Activated T-helper 9 cell treated with anti-CD3 and anti-CD28 coated beads, Interleukin-2, amount 50 U/mL, for 16 hours (primary cell): ENCODE measurements at regions not wholly inside any gene's neighbourhood (a gene's known extent, or its start where the extent isn't known, plus 50 kb on each side); places are given as distances from the start of the nearest gene placed in this dataset.

Experiments used
- DNase-seq: peaks from one replicate; pipeline ENCODE4 v3.0.0-alpha.2; 2020; ENCODE audit warnings: low read depth

DNA sequence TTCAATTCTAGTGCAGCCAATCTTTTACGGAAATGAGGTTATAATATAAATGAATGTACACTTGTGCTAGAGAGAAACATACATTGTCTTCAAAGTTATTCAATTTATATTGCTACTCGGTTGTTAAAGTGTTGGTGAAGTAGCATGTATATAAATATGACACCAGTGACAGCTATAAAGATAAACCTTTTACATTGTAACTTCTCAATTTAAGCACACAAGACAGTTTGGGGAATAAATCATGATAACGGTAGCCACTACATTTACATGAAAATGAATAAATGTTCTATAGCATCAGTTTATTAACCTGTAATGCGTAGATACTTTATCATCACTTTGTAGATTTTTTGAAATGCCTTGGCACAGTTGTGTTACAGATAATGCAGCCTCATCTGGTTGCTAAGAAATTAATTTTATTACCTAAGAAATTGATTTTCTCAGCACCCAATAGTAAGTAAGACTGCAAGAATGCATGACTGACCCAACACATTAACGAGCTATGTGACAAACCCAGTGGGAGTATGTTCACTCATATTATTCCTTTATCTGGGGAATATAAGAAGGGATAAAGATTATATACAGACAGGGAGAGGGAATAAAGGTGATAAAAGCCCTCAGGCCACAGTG, 283.9 kb upstream of the NPVF start:
- no peak for DNase-seq

DNA sequence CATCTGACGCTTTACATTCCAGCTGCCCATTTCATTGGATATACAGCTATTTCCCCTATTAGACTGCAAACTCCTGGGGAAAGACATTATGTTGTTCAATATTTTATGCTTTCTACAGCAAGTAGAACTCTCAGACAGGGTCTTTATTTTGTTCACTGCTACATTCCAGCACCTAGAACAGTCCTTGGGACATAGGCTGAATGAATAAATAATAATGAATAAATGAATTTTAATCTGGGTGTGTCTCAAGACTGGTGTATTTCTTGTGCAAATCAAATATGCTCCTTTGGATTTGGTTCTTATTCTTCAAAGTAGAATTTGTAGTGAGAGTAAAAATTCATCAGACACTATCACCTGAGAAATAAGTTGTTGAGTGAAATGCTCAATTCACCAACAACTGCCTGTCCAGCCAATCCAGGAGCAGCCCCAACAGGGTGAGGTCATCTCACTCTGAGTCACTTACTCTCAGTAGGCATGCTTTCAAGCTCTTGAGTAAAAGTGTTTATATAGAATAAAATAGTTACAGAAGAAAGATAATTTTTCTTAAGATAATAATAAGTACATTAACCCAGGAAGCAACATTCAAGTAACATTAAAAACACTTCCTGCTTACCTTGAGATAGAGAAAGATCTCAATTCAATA, 287.5 kb upstream of the NPVF start:
- no peak for DNase-seq

DNA sequence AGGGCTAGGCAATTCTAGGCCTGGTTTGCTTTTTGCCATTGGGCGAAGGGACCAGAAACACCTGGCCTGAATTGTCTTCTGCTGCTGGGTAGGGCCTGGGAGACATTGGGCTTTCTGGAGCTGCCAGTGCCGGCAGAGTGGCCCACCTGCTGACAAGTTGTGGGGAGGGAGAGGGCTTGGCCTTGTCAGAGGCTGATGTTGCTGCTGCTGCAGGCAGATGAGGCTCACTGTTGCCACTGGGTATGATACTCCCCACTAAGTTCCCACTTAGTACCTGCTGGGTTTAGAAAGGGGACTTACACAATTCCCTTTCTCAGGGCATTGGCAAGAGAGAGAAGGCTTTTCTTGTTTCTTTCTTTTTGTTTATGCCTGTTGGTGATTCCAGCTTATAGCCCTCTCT, 289.6 kb upstream of the NPVF start:
- no peak for DNase-seq

DNA sequence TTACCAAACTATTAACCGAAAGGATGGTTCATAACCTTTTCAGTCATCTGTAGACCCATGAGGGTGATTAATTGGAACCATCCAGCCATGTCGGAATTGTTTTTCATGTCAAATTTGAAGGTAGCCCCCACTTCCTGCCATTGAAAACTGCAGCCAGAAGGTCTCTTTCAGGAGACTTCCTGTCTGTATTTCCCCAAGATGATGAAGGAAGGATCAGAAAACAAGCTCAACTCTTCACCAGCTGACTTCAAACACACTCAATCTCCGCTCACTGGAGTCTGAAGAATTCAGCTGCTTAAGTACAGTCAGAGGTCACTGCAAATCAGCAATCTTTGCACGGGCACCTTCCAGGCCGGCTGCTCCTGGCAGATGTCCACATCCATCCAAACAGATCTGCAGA, 291.7 kb upstream of the NPVF start:
- no peak for DNase-seq

DNA sequence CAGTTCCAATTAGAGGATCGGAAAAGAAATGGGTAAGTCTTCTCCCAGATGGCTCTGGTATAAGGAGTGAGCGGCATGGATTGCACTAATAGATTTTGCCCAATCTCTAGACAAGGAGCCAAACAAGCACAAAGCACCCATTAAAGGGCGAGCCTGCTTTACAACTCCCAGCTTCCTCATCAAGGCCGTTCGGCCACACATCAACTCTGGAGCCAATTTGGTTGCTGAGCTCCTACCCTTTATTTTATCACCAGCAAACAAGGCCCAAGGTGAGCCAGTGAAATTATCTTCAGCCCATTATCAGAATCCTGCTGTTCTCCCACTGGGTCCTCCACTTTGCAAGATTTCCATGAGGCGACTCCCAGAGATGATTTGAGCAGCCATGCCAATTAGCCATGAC, 292.2 kb upstream of the NPVF start:
- DNase-seq = no peak

DNA sequence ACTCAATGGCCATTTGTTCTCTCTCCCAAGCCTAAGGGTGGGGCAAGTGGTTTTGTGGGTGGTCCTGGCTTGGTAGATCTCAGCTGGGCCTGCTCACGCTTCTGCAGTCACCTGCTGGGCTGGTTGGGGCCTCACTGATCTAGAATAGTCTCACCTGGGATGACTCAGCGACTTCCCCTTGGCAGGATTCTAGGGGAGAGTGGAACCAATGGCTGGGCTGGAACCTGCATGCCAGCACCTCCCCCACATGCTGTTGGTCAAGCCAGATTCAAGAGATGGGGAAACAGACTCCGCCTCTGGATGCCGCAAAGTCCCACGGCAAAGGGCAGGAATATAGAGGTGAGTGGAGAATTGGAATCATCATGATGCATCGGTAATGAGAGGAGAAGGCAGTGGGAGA, 292.9 kb upstream of the NPVF start:
- no peak for DNase-seq

DNA sequence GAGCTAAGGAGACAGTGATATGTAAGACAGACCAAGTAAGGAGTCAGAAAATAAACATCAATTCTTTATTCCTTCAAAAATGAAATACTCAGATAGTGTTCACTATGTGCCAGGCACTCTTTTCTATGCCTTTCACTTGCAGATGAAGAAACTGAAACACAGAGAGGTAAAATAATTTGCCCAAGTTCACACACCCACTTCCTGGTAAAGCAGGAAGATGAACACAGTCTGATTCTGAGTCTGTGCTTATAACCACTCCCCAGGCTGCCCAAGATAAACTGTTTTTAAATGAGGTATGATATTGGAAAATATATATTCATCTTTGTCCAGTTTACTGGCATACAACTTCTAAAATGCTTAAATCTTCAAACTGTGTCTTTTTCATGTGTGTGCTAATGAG, 294.4 kb upstream of the NPVF start:
- DNase-seq = no peak

DNA sequence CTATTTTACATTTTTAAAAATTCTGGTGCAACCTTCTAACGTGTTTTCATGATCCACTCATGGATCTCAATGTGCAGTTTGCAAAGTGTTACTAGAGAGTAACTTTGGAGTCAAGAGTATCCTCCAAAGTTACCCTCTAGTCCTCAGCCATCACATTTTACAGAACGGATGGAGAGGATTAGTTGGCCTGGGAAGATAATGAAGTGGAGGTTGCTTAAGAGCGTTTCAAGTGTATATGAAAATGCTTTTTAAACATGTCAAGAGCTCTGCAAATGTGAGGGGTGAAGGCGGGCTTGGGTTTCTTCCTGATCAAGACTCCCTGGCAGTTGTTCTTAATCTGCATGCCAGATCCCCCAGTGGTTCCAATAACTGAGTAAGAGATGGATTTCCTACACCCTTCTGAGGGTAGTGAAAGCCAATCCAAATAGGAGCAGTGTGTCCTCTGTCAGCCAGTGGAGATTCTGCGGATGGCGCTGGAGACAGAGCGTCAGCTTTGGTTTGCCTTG, 299.4 kb upstream of the NPVF start:
- DNase-seq = no peak

DNA sequence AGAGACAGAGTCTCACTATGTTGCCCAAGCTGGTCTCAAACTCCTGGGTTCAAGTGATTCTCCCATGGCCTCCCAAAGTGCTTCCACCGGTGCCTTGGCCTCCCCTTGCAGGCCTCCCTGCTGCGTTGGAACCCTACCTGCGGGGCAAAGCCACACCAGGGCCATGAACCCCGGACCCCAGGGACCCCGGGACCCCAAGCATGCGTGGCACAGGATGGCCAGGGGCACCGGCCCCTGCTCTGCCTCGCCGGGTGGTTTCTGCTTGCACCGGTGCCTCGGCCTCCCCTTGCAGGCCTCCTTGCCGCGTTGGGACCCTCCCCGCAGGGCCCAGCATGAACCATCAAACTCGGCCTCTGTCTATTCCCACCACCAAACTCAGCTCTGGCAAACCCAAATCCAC, 301.0 kb upstream of the NPVF start:
- no peak for DNase-seq

DNA sequence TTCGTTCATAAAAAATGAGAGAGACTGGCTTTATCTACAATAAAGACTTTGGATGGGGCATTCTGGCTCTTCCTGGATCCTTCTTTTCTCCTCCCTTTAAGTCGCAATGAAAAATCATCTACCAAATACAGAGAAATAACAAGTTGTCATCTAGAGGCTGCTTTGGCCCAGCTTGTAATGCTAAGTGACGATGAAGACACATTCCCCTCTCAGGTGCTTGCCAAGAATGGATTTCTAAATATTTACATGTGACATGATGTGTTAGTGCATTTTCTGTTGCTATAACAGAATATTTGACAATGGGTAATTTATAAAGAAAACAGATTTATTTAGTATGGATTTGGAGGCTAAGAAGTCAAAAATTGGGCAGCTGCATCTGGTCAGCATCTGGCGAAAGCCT, 308.6 kb upstream of the NPVF start:
- DNase-seq = no peak

DNA sequence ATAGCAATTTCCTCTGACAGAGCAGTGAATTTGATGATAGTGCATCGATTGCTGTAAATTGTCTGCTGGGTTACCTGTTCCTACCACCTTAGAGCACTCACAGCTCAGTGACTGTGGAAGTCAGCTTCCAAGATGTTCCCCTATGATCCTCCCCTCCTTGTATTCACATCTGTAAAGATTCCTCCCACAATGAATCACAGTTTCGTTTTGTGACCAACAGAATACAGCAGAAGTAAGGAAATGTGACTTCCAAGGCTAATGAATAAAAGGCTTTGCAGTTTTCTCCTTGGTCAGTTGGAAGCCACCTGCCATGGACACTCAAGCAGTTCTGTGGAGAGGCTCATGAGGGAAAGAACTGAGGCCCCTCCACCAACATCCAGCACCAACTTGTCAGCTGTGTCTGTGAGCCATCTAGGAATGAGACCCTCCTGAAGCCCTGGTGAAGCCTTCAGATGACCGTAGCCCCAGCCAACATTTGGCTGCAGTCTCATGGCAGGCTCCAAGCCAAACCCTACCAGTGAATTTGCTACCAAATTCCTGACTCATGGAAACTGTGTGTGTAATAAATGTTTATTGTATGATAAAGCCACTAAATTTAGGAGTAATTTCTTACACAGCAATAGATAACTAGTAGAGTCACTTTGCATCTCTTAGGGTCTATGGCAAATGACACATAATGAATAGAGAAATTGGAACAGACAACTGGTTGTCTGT, 309.5 kb upstream of the NPVF start:
- DNase-seq = no peak

DNA sequence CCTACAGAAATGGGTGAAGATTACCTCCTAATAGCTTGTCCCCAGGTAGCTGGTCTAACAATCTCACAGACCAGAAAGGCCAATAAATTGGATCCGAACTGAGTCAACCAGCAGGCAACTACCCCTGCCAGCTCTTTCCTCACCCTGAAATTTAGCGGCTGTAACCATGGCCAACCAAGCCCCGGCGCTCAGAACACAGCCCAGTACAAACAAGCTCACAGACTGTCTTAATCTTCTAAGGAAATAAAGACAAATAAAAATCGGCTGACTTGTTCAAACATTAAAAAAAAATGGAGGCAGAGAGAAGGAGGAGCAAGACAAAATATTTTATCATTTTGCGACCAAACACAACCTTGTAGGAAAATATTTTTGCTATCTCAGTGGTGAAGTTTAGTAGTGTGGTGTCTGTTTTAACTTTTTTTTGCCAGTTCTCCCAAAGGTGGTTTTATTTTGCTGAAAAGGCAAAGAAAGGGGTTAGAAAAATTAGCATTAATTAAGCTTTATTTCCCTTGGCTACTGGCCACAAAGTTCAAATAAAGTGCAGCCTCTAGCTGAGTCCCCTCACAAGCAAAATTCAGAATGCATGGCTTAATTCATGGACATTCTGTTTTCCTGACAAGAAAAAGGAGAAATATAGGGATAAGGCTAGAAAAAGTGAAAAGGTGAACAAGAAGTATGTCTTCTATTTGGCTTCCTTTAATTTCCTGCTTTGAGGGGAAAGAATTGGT, 313.0 kb upstream of the NPVF start:
- no peak for DNase-seq

DNA sequence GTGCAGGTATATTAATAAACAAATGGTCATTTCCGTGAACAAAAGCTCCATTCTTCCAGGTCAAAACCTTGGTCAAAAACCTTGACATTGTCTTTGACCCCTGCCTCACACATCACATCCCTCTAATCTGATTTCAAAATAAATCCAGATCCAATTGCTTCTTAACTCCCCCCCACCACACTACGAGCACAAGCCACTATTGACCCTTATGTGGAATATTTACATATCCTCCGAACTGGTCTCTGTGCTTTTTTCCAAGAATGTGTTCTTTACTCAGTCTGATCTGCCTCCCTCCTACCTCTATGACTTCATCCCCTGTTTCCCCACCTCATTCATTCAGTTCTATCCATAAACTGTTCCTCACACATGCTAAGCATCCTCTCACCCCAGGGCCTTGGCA, 313.6 kb upstream of the NPVF start:
- DNase-seq = no peak

DNA sequence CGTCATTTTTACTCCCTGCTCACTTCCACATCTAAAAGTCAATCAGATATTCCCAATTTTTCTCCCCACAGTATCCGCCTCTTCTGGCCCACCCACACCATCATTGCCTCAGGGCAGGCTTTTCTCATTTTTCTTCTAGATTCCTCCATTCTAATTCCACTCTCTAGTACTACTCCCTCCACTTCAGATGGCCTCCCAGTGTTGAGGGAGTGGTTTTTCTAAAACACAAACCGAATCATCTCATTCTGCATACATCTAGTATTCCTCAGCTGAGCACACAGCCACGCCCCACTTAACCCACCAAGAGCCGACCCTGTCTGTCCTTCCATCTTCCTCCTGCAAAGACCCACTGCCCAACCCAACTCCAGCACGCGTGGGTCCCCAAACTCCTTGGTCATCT, 314.9 kb upstream of the NPVF start:
- no peak for DNase-seq

DNA sequence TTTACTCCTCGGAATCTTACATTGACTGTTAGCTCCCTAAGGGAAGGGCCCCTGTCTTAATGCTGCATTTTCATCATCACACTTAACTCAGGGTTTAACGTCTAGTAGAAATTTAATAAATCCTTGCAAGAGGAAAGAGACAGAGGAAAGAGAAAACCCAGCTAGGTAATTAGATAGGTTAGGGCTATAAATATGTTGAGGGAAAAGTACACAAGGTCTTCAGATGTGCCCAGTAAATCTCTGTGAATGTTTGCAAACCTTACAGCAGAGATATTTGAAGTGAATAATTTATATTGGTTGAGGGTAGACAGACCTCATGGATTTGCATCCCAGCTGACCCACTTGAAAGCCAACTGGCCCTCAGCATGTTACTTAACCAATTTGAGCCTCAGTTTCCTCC, 315.5 kb upstream of the NPVF start:
- DNase-seq = no peak

DNA sequence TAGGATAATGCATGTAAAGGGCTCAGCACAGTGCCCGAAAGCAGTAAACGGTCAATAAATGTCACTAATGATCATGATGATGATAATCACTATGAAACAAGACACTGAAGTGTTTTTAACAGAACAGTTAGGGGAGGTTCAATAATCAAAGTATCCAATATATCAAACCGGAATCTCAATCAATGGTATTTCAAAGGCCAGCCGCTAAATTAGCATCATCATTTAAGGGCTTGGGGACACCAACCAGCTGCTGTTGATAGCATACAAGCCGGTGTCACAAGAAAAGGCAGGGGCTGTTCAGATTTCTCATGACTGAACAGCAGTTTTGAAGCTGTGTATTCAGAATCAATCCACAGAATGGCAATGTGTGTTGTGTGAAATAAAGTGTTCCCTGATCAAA, 316.0 kb upstream of the NPVF start:
- no peak for DNase-seq

DNA sequence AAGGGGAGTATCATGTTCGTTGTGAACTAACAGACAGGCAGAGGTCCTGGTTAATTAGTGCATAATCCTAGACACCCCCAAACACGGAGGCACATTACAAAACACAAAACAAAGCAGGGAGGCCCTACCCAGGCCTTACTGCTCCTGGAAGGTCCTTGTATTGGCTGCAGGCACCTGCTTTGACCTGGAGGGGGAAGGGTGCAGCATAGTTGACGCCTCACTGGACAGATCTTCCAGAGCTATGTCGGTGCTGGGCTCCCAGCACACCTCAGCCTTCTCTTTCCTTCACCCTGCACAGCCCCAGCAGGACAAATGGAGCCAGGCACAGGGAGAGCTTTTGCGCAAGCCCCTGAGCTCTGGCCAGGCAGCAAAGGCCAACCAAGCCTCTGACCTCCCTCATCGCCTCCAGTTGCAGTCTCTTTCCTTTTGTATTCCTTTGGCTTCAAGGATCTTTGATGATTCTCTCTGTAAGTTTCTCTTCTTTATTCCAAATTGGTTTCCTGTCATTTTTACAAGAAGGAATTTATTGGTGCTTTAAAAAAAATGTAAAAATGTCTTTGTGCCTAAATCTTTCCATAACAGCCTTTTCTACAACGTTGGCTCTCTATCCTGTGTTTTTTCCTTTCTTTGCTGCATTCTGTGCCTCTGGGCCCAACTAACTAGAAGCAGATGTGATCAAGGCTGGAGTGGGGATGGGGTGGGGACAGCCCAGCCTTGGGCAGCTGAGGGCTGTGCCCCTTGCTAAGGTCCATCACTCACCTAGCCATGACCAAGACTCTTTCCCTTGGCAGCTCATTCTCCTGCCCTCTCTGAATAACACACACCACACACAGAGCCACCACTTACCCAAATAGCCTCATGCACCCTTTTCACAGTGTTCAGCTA, 317.1 kb upstream of the NPVF start:
- no peak for DNase-seq

DNA sequence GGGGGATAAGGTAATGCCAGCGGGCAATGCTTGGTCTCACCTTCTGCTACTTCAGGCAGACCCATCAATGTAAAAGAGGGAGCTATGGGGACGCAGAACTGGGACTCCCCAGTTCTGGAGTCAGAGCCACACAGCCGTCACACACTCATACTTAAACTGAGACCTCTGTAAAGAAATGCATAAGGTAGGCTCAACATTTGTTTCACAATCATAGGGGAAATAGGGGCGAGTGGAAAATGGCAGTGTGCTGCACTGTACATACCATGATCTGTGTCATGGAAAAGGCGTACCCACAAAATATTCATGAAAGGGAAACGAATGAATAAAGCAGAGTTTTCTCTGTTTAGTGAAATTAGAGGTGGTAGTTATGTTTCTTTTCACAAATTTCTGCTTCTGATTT, 318.0 kb upstream of the NPVF start:
- no peak for DNase-seq

DNA sequence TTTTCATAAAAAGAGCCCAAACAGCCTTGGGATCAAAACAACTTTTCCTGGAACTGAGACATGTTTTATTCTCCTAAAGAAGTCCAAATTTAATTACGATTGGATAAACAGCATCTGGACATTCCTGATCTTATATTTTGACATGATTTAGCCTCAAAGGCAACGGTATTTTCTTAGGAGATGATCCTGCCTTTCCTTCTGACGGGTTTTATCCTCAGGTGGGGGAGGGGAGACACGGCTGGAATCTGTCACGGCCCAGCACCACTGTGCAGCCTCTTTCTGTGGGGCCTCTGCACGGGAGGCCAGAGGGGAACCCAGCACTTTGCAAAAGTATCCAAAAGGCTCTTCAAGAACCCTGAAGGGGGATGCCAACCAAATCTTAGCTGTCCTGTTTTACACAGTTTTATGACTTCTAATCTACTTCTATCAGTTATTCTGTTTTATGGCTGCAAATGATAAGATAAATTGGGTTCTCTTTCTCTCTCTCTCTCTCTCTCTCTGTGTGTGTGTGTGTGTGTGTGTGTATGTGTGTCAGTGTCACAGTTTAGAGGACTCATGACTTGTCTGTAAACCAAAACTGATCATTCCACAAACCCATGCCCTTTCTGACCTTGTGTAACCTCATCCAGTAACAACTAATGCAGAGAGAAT, 321.1 kb upstream of the NPVF start:
- DNase-seq = no peak

DNA sequence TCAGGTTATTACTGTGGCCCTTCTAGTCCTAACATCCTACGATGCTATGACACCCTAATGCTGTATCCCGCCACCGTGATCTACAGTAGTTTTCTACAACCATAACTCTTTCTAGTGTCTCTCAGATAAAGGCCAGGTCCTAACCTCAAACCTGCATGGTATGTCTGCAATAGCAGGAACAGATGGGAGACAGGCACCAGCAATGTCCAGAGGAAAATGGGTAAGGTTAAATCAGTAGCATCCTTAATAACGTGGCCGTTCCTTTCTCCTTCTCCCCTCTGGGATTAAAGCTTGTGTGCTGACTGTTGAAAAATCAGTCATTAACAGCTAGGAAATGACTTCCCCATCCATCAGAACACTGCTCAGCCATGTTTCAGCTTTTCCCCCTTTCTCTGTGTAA, 321.9 kb upstream of the NPVF start:
- DNase-seq = no peak

DNA sequence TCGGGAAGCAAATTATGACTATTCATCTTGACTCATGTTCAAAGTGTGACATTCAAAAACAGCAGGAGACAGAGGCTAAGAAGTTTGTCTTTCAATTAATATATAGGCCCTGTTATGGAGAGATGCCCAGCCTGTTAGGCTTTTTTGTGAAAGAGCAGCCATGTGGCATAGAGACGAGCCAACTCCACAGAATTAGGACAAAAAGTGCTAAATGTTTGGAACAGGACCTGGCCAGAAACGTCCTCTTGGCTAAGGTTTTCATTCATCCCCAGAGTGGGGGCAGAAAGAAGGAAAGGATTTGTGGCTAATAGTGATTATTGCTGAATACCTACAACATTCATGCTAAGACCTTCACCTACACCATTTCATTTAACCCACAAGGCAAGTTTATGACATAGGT, 324.7 kb upstream of the NPVF start:
- DNase-seq = no peak
